HG03196 (cell line): ENCODE measurements at regions not wholly inside any gene's neighbourhood (a gene's known extent, or its start where the extent isn't known, plus 50 kb on each side); places are given as distances from the start of the nearest gene placed in this dataset.
"Not testable (repeated sequence)": the region's sequence is repeated elsewhere in the genome, so short reads cannot be mapped to it uniquely, and the experiment has no call there.

ENCODE experiments used
- ATAC-seq: cut with Tn5 transposase; IDR thresholded peaks from one replicate; pipeline ENCODE4 v1.9.1; 2021; ENCODE audit not compliant: unreplicated experiment

DNA sequence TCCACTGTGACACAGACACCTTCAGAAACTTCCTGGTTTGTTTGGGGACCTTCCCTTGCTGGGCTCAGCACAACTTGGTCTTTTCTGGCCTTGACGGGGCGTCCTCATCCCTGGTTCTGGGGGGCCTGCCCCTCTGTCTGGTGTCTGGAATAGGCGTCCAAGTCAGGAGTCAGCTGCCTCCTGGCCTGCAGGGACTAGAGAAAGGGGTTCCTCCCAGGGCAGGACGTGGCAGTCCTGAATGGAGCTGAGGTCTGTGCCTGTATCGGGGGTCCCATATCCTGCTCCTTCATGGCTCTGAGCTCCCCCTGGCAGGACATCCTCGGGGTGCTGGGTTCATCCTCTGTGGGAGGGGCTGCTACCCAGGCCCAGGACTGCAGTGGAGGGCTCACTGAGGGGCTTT lies 384.0 kb downstream of the TMEM121 start:
- ATAC-seq = no peak

GRCh38 chr14:105911006-105911847 lies 384.8 kb downstream of the TMEM121 start:
- ATAC-seq = no peak

DNA sequence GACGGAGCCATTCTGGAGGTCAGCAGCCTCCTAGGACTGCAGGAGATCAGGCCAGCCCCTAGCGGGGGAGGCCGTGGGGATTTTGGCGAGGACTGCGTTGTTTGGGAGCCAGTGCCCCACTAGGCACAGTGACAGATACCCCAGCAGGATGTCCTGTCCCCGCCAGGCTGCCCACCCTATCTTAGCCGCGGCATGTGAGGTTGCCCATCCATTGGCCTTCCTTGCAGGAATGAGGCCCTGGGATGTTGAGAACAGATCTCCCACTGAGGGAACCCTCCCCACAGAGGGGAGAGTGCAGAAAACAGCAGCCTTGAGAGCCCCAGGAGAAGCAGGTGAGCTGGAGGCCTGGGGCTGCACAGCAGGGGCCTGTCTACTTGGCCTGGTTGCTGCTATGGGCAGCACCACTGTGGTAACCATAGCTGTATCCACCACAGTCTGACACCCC lies 385.5 kb downstream of the TMEM121 start:
- ATAC-seq = not testable (repeated sequence)

- ATAC-seq = no peak
Observed at GRCh38 chr14:105912641-105913180, 386.3 kb downstream of the TMEM121 start.

GRCh38 chr14:105913221-105913620 lies 386.8 kb downstream of the TMEM121 start:
- no peak for ATAC-seq

GRCh38 chr14:105913861-105914260 lies 387.5 kb downstream of the TMEM121 start:
- ATAC-seq = no peak

- ATAC-seq = not testable (repeated sequence)
Observed at GRCh38 chr14:105914281-105914680, 387.9 kb downstream of the TMEM121 start.

DNA sequence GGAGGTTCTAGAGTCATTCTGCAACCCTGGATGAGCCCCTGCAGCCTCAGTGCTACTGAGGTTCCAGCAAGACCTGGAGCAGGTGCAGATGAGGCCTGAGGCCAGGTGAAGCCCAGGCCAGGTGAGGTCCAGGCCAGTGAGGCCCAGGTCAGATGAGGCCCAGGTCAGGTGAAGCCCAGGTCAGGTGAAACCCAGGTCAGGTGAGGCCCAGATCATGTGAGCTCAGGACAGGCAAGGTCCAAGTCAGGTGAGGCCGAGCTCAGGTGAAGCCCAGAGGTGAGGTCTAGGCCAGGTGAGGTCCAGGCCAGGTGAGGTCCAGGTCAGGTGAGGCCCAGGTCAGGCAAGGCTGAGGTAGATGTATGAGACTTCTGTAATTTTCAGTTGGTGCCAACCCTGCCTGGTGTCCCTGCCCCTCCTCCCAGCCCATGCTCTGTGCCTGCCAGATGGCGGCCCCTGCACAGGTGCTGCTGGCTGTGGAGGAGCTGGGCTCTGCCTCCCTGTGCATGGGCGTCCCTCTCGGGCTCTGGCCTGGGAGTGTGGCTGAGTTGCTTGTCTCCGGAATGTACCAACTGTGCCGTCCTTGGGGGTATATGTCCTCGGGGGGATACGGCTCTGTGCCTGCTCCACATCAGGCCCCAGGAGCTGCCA lies 388.5 kb downstream of the TMEM121 start:
- no peak for ATAC-seq

GRCh38 chr14:105915546-105915945 lies 389.2 kb downstream of the TMEM121 start:
- not testable (repeated sequence) for ATAC-seq

GRCh38 chr14:105917136-105917932 lies 391.0 kb downstream of the TMEM121 start:
- not testable (repeated sequence) for ATAC-seq

DNA sequence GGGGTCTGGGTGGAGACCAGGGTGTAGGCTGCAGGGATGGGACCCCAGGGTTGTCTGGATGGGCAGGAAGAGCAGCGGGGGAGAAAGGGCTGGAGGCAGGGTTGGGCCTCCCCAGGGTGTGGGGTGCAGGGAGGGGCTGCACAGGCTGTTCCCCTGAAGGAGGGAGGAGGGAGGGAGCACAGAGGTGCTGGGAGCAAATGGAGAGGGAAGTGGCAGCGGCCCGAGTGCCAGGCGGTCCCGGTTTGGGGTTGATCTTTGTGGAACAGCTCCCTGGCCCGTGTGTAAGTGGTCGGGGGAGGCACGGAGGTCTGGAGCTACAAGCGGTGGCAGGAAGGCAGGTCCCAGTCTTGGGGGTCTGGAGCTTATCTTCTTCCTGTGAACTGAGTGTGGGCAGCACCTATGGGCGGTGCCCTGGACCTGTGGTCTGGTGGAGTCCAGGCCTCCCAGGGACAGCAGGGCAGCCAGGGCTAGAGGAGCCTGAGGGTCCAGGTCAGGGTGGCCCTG lies 391.6 kb downstream of the TMEM121 start:
- no peak for ATAC-seq

DNA sequence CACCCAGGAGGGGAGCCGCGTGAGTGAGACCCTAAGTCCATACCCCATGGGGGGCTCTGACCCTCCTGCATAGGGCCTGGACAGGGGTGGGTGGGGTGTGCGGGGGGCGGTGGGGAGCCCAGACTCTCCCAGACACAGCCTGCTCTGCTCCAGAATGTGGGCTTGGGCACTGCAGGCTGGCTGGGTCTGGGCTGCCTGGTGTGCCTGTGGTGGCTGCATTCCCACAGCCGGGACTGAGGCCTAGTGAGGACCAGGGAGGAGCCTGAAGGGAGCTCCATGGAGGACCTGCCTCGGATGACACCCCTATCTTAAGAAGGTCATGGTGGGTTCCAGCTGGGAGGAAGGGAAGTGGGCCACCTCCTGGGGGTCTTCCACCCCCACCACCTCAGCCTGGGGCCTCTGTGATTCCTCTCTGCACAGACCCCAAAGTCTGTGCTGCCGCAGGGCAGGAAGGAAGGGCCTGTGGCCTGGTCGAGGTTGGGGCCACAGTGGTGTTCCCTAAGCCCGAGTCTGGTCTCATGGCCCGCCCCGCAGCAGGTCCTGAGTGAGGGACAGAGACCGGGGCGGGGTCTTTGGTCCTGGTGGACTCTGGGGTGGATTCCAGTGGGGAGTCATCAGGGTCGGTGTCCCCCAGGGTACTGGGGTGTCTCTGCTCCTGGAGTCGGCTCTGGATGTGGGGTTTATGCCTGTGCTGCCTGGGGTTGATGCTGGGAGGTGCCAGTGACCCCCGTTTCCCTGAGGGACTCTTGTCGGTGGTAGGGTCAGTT lies 392.3 kb downstream of the TMEM121 start:
- ATAC-seq = no peak

DNA sequence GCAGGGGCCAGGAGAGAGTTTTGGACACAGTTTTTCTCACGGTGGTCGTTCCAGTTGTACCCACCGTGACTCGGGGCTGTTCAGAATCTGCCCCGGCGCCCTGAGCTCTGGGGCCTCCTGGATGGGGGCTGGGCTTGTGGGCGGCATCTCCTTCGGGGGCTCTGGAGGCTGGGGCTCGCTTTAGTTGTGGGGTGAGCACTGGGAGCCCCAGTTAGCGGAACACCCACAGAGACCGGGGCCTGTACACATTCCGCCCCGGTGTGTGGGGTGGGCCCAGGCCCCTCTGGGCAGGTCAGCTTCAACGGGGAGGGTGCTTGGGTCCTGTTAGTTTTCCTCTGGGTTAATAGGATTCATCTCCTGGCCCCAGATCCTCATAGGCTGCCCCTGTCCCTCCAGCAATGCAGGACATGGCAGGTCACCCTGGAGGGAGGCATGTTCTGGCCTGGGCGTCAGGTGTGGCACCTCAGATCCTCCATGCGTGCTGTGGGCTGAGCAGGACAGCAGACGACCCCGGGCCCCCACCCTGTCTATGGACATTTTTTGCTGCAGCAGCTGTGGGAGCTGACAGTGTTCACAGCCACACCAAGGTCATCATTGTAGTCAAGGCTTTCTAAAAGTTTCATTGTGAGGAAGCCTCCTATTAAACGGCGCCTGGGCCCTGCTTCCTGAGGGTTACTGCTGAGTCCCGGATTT lies 393.2 kb downstream of the TMEM121 start:
- ATAC-seq = no peak

- not testable (repeated sequence) for ATAC-seq
Observed at GRCh38 chr14:105920151-105920700, 393.8 kb downstream of the TMEM121 start.

DNA sequence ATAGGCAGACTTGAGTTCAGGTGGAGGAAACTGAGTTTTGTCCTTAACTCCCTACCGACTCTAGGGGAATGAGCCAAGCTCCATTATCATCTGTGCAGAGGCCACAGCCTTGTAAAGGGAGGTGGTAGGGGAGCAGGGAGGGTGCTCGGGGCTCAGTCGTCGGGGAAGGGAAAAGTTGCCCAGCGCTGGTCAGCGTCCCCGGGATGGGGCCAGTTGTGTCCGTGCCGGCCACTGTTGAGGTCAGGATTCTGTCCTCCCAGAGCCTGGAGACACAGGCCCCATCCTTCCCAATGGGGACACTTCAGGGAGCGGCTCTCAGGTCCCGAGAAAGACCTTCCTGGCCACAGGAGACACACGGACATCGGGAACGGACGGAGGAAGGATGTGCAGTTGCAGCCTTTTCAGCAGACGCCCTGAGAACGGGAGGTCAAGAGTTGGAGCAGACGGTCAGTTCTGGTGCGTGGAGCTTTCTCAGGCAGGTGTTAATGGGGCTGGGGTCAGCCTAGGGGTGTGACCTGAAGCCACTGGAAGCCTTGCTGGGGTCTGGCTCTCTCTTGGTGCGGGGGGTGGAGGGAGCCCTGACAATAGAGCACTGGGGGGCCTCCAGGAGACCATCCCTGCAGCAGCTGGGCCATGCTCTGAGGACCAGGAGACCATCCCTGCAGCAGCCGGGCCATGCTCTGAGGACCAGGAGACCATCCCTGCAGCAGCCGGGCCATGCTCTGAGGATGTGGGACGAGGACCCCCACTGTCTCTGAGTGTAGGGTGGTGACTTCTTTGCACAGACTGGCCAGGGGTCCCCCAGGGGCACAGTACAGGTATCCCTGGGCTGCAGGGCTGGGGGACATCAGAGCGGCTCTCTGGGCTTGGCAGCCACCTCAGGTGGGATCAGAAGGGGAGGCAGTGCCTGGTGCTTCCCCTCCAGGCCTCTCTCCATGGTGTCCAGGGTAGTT lies 394.7 kb downstream of the TMEM121 start:
- ATAC-seq = not testable (repeated sequence)

GRCh38 chr14:105921781-105922180 lies 395.4 kb downstream of the TMEM121 start:
- not testable (repeated sequence) for ATAC-seq

DNA sequence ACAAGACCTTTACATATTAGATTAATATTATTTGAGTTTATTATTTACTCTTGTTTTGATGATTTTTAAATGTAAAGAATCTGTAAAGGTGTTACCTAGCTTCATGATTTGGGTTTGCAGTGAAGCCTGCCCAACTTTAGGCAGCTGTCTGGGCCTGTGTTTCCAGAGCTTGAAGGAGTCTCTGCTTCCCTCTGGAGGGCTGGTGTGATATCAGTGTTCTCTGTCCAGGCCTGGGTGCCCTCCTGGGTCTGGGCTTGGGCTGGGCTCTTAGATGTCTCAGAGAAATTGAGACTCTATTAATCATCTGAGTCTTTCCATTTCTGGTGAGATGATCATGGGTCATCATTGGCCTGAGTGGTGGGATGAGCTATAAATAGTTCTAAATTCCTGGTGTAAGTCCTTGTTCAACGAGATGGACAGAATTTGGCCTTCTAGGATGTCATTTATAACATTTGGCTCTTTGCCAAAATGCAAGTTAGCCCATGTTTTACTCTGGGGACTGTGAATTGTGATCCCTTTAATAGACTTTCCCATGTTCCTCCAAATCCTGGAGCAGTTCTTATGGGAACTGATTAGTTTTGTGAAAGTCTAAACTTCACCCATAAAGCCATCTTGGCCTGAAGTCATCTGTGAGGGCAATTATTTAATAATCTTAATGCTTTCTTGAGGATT lies 397.3 kb downstream of the TMEM121 start:
- not testable (repeated sequence) for ATAC-seq
